Central memory CD4-positive, alpha-beta T cell (primary cell): ENCODE measurements at regions not wholly inside any gene's neighbourhood (a gene's known extent, or its start where the extent isn't known, plus 50 kb on each side); places are given as distances from the start of the nearest gene placed in this dataset.
"Not testable (repeated sequence)": the region's sequence is repeated elsewhere in the genome, so short reads cannot be mapped to it uniquely, and the experiment has no call there.

Experiments used
- DNase-seq: peaks from one replicate; pipeline ENCODE4 v3.0.0; 2022

DNA sequence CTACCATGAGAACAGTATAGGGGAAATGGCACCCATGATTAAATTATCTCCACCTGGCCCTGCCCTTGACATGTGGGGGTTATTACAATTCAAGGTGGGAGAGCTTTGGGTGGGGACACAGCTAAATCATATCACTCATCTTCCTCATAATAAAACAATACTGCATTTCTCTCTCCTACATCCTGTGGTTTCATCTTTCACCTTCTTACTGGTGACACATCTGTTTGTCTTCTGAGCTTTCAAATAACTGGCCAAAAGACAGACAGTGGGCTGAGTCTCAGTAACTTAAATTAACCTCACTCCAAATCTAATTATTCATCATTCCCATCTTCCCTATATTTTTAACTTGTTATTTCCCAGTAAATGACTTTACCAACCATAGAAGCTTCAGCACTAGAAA is 729.7 kb upstream of the USP15 start:
- no peak for DNase-seq

DNA sequence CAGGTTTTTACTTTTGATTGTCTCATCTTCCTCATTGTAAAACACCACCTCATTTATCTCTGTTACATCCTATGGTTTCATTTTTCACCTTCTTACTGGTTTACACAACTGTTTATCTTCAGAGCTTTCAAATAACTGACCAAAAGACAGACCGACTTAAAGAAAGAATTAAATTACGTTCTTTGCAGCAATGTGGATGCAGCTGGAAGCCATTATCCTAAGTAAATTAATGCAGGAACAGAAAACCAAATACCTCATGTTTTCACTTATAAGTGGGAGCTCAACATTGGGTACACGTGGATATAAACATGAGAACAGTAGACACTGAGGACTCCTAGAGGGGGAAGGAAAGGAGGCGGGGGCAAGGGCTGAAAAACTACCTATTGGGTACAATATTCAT is 729.0 kb upstream of the USP15 start:
- no peak for DNase-seq

DNA sequence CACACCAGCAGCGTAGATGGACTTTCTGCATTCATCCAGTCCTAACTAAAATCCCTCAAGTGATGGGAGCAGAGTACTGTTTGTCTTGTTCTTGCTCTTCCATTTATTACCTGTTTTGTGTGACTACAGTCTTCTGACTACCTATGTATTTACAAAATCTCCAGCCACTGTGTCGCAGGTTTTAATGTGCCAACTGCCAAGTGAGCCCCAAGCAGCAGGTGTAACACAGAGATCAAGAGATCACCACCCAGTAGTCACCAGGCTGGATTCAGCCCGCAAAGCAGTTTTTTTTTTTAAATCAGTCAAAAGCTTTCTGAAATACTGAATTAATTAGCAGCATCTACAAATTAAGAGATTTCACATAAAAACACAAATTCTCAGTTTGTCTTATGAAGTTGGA is 724.1 kb upstream of the USP15 start:
- DNase-seq = no peak

DNA sequence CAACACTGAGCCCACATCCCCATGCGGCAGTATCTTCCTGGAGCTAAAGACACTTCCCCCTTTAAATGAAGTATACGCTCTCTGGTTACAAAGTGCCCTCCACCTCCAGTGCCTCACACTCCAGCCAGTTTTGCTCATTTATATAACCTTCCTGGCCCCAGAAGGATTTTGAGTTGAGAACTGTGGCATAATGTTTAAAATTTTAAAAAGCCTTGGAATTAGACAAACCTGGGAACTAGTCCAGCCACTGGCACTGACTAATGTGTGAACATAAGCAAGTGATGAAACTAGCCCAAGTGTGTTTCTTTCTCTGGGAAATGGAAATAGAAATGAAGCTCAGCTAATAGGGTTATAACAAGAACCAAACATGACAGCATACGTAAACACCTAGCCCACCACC is 723.7 kb upstream of the USP15 start:
- DNase-seq = no peak

DNA sequence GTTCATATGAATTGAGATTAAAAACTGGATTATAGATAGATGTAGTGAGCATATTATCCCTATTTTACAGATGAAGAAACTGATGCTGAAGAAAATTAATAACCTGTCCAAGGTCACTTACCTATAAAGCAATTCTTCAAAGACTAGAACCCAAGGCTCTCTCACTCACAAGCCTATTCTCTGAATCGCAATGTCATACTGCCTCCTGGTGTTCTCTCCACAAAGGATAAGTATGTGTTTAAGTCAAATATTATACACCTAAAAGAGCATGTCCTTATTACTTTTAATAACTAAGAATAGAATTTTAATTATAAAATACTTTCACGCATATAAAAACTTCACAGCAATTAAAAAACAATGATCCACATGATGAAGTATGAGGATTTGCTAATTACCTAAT is 721.3 kb upstream of the USP15 start:
- no peak for DNase-seq

DNA sequence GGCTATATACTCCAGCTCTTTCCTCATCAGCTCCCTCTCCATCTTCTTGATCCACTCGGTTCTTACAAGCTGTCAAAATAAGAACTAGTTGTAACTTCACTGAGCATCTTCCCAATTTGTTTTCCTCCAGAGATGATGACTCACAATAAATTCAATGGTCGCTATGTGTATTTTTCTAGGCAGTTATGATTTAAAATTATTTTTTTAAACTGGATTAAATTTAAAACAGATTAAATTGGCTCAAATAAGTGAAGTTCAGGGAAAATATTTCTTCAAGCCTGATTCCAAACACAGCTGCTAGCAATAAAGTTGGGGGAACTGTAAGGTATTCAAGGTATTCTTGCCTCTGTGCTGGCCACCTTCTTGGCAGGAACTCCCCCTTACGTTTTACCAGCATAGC is 717.7 kb upstream of the USP15 start:
- no peak for DNase-seq

DNA sequence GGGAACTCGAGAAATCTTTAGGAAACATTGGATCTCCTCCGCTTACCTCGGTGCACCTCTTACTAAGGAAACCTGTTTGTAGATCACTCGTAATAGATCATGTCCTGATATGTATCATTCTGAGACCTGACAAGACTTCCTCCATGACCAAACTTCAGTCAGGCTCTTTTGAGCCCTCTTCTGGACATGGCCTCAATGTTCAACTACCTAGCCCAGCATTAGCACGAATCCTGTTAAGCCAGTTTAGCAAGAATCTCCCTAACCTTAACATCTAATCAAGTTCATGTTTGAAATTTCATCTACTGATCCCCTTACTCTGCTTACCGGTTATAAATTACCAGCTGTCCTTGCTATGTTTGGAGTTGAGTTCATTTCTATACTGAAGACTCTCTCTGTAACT is 713.9 kb upstream of the USP15 start:
- no peak for DNase-seq

DNA sequence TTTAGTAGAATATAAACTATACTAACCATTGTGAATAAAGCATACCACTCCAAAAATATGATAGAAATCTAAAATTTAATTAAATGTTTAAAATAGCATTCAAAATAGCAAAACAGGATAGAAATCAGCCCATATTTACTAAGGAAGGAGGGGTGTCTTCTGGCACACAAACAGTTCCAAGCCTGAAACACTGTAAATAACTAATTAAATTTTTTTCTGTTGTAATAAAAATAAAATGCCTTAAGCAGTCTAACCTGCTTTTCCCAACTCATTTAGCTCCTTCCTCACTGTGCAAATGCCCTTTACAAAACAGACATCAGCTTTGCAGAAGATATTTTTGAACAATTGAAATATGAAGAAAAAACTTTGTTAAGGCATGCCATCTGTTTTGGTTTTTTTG is 707.1 kb upstream of the USP15 start:
- no peak for DNase-seq

DNA sequence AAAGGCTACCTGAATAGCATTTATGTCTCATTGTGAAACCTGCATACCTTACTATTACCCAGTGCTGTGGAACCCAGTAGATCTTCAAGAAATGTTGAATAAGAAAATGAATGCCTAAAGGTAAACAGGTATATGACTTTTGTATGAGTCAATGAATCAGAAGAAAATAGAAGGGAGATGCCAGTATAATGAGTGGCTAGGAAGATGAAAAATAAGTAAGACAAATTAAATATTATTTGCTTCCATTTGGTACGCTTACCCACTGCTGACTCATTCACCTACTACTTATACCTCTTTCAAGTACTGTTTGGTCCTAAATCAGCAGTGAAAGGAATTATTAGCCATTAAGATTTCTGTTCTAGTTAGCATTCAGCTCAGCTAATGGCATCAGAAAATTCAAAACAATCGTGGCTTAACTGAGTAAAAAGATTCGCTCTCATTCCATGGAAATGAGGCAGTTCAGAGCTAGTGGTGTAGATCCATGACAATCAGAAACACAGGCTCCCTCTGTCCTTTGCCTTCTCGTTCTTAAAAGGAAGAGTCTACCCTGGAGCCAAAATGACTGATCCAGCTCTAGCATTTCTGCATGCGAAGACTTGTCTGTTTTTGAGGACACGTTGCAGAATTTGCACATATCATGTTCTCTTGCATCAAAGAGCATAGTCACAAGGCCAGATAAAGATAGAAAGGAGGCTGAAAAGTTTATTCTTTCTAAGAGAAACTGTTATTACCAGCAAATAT is 705.8 kb upstream of the USP15 start:
- DNase-seq = no peak

DNA sequence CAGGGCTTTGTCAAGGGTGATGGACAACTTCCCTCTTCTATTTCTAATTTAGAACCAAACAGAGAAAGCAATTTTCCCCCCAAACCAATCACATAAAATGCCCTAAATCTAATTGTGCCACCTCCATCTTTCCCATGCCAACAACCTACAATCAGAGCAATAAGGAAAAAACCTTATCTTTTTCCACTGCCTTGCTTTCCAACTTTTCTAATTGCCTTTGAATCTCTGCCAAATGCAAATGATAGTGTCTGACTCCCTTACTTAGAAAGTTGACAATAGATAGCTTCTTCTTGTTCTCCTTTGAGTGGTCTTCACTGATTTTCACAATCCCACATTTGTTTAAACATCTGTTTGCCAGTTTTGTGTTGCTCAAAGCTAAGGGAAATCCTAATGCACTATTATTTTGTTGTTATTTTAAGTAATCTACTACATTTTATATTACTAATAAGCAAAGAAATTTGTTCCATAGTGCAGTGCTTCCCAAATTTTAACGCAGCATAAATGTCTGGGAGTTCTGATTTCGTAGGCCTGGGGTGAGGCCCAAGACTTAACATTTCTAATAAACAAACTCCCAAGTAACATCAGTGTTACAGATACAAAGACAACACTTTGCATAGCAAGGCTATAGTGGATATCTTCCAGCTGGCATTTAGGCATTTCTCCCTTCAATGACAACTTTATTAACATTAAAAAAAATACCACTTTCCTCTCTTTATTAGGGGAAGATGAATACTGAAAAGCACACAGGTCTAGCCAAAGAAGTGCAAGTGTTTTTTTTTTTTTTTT is 696.3 kb upstream of the USP15 start:
- no peak for DNase-seq

DNA sequence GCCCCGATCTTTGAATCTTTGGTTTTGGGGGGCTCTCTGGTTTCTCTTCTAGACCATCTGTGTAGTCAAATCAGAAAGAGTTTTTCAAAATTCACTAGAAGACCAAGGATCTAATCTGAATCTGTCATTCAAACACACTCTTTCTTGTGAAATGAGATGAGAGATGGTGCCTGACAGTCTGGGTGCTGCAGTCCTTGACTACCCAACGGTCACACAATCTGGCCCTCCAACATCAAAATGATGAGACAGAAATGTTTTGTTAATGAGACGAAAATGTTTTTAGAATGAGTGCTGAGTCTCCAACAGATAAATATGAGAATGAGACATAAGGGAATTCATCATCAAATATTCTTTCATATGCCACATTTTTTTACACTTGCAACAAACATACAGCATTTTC is 695.7 kb upstream of the USP15 start:
- DNase-seq = no peak

DNA sequence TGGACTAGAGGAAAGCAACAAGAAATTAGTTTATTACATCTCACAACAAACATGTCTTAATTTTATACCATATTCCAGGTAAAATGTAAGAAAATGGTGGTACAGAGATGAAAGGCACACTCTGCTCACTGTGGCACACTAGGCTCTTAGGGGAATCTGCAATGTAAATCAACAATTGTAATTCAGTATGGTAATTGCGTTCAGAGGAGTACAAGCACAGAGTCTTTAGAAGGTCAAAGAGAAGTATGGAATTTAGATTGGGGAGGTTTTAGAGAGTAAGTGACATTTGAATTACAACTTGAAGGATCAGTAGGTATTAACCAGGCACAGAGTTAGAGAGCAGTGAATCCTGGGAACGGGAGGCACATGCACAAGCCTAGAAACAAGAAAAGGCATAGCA is 694.0 kb upstream of the USP15 start:
- DNase-seq = no peak

DNA sequence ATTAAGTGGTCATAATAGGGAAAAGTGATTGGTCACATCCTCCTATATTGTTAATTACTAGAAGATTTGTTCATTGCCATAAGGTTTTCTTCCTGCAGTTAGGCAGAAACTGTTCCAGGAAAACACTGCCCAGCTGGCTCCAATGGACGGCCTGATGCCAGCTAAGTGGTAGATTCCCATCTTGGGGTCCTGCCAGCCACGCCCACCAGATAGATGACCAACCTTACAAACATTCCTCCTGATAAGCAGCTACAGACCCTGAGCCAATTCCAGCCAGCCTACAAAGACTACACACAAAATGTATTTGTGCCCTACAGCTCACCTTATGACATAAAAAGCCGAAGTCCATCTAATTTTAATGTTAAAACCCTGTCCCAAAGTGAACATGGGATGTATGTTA is 685.9 kb upstream of the USP15 start:
- no peak for DNase-seq

DNA sequence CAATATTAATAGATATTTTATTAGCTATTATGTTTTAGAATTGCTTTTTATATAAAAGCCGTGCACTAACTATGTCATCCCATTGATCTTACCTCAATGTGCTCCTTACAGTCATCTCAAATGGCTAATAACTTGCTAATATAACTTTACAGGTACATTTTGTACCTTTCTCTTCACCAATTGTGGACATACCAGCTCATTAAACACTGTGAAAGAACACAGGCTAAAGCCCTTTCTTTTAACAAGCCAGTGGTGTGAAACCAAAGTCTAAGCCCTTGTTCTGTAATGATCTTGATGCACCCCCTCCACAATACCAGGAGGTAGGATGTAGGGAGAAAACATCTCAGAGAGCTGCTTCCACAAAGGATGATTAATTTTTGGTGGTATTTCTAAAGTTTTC is 675.3 kb upstream of the USP15 start:
- no peak for DNase-seq

DNA sequence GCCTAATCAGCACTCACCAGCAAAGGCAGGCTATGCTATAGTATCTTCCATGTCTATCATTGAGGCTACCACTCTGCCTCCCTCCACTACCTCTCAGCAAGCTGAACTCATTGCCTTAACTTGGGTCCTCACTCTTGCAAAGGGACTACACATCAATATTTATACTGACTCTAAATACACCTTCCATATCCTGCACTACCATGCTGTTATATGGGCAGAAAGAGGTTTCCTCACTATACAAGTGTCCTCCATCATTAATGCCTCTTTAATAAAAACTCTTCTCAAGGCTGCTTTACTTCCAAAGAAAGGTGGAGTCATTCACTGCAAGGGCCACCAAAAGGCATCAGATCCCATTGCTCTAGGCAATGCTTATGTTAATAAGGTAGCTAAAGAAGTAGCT is 669.3 kb upstream of the USP15 start:
- not testable (repeated sequence) for DNase-seq

DNA sequence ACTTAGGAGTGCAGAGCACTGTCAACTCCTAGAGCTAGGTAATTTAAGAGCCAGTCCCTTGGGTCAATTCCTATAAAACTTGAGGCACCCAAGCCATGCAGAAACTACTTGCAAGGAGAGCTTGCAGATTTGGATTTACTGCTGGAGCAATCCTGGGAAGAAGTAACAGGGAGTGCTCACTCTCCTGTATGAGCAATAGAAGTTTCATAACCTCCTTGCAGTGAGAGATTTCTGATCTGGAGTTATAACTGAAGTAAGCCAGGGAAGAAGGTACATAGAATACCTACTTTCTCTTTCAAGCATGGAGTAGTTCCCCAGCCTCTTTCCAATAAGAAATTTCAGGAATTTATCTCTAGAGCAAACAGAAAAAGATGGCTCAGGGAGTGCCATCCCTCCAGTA is 650.1 kb upstream of the USP15 start:
- no peak for DNase-seq

DNA sequence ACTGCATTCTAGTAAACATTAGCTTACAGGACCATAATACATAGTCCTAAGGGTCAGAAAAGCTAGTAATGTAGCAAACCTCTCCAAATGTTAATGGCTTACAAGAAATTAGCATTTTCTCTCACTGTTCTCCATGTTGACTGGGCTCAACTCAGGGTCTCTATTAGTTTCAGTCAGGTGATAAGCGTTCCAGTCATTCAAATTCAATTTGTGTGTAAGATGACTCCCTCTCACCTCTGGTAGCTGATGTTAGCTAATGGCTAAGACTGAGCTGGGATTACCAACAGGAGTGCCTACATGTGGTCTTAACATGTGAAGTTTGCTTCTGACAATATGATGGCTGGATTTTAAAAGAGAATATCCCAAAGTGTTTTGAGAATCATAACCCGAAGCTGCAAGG is 630.5 kb upstream of the USP15 start:
- no peak for DNase-seq

DNA sequence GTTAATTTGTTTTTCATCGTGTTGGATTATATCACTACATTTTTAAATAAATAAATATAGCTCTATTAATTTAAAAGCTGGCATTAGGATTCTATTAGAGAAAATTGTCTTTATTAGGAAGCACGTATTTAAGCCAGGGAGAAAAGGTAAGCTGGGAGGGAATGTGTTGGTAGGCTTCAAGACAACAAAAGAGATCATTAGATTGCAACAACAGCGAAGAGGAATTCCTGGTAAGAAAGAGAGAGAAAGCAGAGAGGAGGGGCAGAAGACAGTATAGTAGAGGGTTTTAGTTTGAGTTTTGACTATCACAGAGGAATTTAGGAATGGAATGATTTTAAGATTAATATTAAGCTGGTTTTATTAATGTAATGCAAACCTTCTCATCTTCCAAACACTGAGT is 613.6 kb upstream of the USP15 start:
- no peak for DNase-seq

DNA sequence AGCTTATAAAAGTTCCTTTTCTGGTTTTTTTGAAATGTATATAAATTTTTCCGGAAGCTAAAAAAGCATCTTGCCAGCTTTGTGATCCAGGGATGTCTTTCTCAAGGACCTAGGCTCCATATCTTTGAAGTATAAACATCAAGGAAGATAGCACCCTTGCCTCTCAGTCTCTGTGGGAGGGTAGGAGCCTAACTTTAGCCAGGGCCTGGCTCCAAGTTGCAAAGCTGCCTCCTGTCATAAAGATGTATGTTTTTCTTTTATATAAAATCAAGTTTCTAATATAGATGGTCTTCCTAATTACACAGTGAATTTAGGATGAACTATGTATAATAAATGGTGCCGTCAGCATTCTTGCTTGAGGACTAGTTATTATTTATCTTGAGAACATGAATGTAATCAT is 612.6 kb upstream of the USP15 start:
- no peak for DNase-seq

DNA sequence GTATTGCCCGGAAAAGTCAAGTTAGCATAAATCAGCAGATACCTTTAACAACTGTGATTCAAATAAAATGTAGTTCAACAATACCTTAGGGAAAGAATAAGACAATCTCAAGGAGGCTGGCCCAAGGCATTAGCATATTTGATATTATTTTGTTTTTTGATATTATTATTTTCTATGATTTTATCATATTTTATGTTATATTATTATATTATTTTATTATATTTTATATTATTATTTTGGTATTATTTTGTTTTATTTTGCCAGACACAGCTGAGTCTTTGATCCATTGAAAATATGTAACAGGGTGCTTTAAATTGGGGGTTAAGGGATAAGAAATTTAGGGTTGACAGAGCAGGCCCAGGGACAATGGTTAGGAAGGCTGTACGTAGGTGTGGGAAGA is 607.9 kb upstream of the USP15 start:
- DNase-seq = no peak

DNA sequence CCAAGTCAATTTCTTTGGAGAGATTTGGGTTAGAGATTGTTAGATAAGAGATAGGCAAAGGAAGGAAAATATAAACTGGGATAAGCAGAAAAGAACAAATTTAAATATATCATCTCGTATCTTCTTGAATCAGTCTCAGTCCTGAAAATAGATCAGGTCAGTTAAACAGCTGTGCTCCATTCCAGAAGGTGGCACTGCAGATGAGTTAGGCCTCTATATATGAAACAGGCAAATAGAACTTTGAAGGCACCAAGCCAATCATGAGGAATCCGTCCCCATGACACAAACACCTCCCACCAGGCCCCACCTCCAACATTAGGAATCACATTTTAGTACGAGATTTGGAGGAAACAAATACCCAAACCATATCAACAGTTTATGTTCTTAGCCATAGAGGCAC is 605.5 kb upstream of the USP15 start:
- no peak for DNase-seq

DNA sequence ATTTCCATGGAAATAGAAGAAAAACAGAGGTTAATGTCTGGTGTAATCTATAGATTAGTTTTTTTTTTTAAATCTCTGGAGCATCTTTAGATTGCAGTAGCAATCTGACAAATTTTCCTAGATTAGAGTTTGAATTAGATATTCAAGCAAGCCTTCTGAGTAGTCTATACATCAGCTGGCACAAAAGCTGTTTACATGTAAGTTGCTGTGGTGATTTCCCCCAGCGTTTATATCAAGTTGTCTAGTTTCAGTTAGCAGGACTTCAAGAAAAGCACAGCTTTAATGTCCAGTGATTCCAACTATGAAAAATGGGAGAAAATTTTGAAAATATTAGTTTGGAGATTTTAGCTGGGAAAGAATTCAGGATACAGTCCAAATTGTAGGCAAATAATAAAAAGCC is 605.0 kb upstream of the USP15 start:
- no peak for DNase-seq

DNA sequence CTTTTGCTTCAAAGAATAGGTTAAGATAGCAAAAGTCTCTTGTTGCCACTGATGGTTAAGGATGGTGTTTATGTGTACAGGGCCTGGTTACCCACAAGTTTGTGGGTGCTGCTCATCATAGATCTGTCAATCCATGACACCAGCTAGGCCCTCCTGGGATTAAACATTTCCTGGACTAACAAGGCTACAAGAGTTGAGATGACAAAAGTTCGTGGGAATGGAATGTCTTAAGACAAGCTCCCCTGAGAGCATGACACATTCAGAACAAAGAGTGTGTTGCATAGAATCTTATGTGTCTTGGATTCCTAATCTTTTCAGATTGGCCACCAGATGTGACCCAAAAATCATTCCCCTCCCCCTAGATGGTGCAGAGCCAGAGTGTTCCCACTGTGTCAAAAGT is 592.5 kb upstream of the USP15 start:
- no peak for DNase-seq

DNA sequence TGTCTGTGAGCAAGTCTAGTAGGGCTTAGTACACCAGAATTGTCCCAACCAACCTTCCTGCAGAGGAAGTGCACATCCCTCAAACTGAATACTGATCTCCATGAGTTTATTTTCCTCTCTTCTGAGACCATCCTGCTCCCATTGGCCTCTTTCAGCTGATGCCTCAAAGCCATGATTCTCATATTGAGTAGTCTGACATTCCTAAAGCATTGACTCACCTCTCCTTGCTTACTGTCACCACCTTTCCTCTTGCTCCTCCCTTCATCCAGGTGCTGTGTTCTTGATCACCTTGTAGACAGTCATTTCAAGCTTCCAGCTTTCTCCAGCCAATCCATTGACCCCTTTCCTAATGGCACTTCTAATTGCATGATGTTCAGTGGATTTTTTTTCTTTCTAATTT is 583.7 kb upstream of the USP15 start:
- no peak for DNase-seq

DNA sequence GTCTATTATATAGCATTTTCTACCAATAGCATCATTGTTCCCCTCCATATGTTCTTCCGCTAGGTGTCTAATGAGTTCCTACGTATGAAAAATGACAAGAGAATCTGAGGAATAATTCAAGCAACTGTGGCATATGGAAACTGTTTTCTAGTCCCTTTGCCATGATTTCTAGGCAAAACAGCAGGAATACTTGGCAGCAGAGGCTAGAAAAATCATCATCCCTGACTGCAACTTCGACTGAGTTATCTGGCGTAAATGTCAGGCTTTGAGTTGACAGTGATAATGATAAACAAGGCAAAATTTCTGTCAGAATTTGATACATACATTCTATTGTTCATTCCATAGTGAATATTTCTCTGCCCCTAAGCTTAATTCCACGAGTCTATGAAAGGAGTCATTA is 572.8 kb upstream of the USP15 start:
- no peak for DNase-seq
